HL-60 (cell line): ENCODE measurements at regions not wholly inside any gene's neighbourhood (a gene's known extent, or its start where the extent isn't known, plus 50 kb on each side); places are given as distances from the start of the nearest gene placed in this dataset.
"Not testable (repeated sequence)": the region's sequence is repeated elsewhere in the genome, so short reads cannot be mapped to it uniquely, and the experiment has no call there.

ENCODE experiments used
- DNase-seq, 2 experiments: peaks; one replicate each; pipeline ENCODE4 v3.0.0-alpha.2; 2010 to 2020; ENCODE audit warnings: low read depth in 1 of 2, low spot score in 1 of 2
- H3K27ac ChIP-seq: fragments of 250-450 bp; sonication (Bioruptor Pico); replicated peaks from 2 replicates; pipeline ENCODE4 v1.5.1; 2020; ENCODE audit warnings: mild to moderate bottlenecking, moderate library complexity
- H3K27me3 ChIP-seq: fragments of 250-450 bp; sonication (Bioruptor Pico); 2 replicates; pipeline ENCODE4 v1.5.1; 2021; ENCODE audit warnings: mild to moderate bottlenecking, moderate library complexity; ENCODE audit not compliant: insufficient read depth, poor library complexity, severe bottlenecking
- H3K4me3 ChIP-seq: replicated peaks from 2 replicates; pipeline ENCODE4 v1.5.1; 2011; ENCODE audit warnings: mild to moderate bottlenecking, control low read depth, low read length; ENCODE audit not compliant: insufficient read depth
- CTCF ChIP-seq: IDR thresholded peaks from one replicate; pipeline ENCODE4 v1.5.1; 2011; ENCODE audit warnings: low read length, control low read depth, inconsistent platforms; ENCODE audit not compliant: insufficient read depth
- GABPA ChIP-seq: IDR thresholded peaks from 2 replicates; pipeline ENCODE4 v1.6.1; 2012; ENCODE audit warnings: low read depth
- POLR2AphosphoS5 ChIP-seq: IDR thresholded peaks from 2 replicates; pipeline ENCODE4 v1.6.1; 2012; ENCODE audit warnings: low read depth
- REST ChIP-seq: IDR thresholded peaks from 2 replicates; pipeline ENCODE4 v1.6.1; 2012; ENCODE audit warnings: low read depth; ENCODE audit not compliant: insufficient replicate concordance
- SPI1 ChIP-seq: IDR thresholded peaks from 2 replicates; pipeline ENCODE4 v1.6.1; 2012; ENCODE audit warnings: low read depth, mild to moderate bottlenecking, borderline replicate concordance

DNA sequence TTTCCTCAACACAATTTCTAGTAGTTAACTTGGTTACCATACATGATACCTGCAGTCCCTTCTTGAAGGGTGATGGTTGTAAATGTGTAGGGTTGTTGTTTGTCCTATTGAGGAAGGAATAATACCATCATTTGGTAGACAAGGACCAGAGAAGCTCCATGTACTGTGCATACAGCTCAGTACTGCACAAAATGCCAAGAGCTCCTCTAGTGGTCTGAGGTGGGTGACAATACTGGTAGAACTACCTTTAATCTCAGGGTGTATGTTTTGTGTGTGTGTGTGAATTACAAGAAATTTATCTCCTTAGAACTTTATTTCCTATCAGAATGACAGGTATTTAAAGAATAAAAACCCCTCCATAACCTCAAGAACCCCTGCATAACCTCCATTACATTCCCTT is 575.3 kb downstream of the TMTC2 start:
- no peaks in the 10 kb centered on the region for H3K27me3 ChIP-seq
- TF ChIP-seq GABPA: no peak
- TF ChIP-seq REST: no peak
- no peak for TF ChIP-seq SPI1
- peak; percentile 5 for TF ChIP-seq CTCF
- H3K4me3 ChIP-seq: no peak overlapping the region
- H3K27ac ChIP-seq: no peak overlapping the region
- no peak for DNase-seq

- H3K27ac ChIP-seq, DNase-seq, H3K4me3 ChIP-seq, H3K27me3 ChIP-seq: not testable (repeated sequence)
Measured at GRCh38 chr12:83260126-83260525, 573.4 kb downstream of the TMTC2 start.

DNA sequence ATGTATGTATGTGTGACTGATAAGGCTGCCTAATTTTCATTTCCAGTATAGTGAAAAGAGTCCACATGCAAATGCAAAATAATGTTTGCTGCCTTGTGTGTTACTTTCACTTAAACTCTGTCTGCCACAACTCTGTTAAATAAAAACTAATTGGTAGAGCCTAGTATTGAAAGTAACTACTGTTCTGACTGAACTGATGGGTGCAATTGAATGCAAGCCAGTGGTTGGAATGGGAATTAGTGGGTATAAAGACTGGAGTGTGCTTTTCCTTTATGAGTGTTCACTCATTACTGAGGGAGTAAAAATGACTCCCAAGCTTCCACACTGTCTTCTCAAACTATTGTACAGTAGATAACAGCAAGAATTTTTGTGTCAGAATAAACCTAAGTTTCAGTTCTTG is 571.0 kb downstream of the TMTC2 start:
- no peak for DNase-seq
- Histone ChIP-seq H3K4me3 (no peak overlapping the region), H3K27ac (no peak overlapping the region), H3K27me3 (no peaks in the 10 kb centered on the region)
- TF ChIP-seq REST (no peak), SPI1 (no peak), POLR2AphosphoS5 (no peak), GABPA (no peak), CTCF (no peak)

- Histone ChIP-seq H3K27ac (no peak overlapping the region), H3K27me3 (no peaks in the 10 kb centered on the region)
- TF ChIP-seq POLR2AphosphoS5 (no peak), CTCF (no peak), SPI1 (no peak), REST (no peak), GABPA (no peak)
Measured at GRCh38 chr12:83256562-83256961, 569.9 kb downstream of the TMTC2 start.

More at GRCh38 chr12:83256562-83256961, 569.9 kb downstream of the TMTC2 start:
- H3K4me3 ChIP-seq: no peak overlapping the region
- no peak for DNase-seq
